ENCODE measurements at regions not wholly inside any gene's neighbourhood (a gene's known extent, or its start where the extent isn't known, plus 50 kb on each side); places are given as distances from the start of the nearest gene placed in this dataset.

- WGBS (ENCODE audit: missing lambda C conversion rate), result 23% methylated on average over 3 of the region's 3 CpGs
Measured at GRCh38 chr9:109588415-109588814, 90.3 kb upstream of the PTPN3 start.

DNA sequence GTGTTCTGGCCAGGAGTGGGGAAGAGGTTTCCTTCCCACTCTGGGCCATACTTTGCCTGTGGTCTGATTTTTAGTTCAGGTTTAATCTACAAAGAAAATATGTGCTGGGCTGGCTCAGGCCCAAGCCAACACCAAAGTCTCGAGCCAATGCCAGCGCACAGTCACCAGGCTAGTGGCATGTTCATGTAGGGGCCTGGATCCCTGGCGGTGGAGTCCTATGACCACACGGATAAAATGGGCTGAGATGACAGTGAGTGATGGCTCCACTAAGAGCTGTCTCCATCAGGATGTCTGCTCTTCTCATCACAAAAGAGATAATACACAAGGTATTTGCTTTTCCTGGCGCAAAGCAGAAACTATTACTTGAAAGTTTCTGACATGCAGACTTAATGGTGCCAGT is 92.9 kb upstream of the PTPN3 start:
- H3K4me2 ChIP-seq, result no peak overlapping the region
- no peak overlapping the region for H3K4me3 ChIP-seq
- H3K4me1 ChIP-seq, result no peaks in the 10 kb centered on the region
- WGBS (ENCODE audit: missing lambda C conversion rate), result 43% methylated on average over 5 of the region's 5 CpGs
- ATAC-seq, result no peak
- no peak overlapping the region for H3K27ac ChIP-seq
- ChIA-PET POLR2A (no interaction called here), CTCF (interaction anchor here (0.7 to 1.9 kb wide), 4 partner anchors 13 to 312 kb away, joined by 3 to 7 read pairs (median 4); no protein-coding TSS in a partner anchor)
- no peak for FAIRE-seq
- H3K9me3 ChIP-seq, result peaks cover 10% of the 10 kb centered on the region; the same call in 2 of the 3 replicates
- no peak for TF ChIP-seq RNF2 (IDR thresholded peaks at IDR 0.05; ENCODE audit: borderline replicate concordance, low read depth)
- TF ChIP-seq ZNF302 (CRISPR knock-in tag; IDR thresholded peaks at IDR 0.05), result no peak
- TF ChIP-seq GATA3 (IDR thresholded peaks at IDR 0.05; ENCODE audit: borderline replicate concordance), result no peak
- TF ChIP-seq MAX (IDR thresholded peaks at IDR 0.05), result no peak
- TF ChIP-seq, protein P1, sequence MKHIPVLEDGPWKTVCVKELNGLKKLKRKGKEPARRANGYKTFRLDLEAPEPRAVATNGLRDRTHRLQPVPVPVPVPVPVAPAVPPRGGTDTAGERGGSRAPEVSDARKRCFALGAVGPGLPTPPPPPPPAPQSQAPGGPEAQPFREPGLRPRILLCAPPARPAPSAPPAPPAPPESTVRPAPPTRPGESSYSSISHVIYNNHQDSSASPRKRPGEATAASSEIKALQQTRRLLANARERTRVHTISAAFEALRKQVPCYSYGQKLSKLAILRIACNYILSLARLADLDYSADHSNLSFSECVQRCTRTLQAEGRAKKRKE (CRISPR knock-in tag; IDR thresholded peaks at IDR 0.05; ENCODE audit: low read depth), result no peak
- no peak for TF ChIP-seq RAD21 (conservative IDR thresholded peaks at IDR 0.05 in 1 of 2, IDR thresholded peaks at IDR 0.05 in 1 of 2)
- no peak for TF ChIP-seq USF2 (IDR thresholded peaks at IDR 0.05)
- no peak for TF ChIP-seq ZC3H11A (IDR thresholded peaks at IDR 0.05)
- no peak for TF ChIP-seq NPAS2 (CRISPR knock-in tag; IDR thresholded peaks at IDR 0.05; ENCODE audit: borderline replicate concordance)
- TF ChIP-seq BHLHE40 (IDR thresholded peaks at IDR 0.05; ENCODE audit: low read depth, low read length), result no peak
- no peak for TF ChIP-seq ESRRA (IDR thresholded peaks at IDR 0.05; ENCODE audit: borderline replicate concordance, low read length)
- TF ChIP-seq, protein P2, sequence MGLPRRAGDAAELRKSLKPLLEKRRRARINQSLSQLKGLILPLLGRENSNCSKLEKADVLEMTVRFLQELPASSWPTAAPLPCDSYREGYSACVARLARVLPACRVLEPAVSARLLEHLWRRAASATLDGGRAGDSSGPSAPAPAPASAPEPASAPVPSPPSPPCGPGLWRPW (IDR thresholded peaks at IDR 0.05), result no peak
- no peak for TF ChIP-seq FOXS1 (CRISPR knock-in tag; IDR thresholded peaks at IDR 0.05)
- TF ChIP-seq FOSB (CRISPR knock-in tag; IDR thresholded peaks at IDR 0.05), result no peak
- no peak for DNase-seq (ENCODE audit: low read depth in 1 of 2, low spot score in 1 of 2)

More at GRCh38 chr9:109588415-109588814, 90.3 kb upstream of the PTPN3 start:
- DNase-seq (ENCODE audit: low read depth in 1 of 2, low spot score in 1 of 2), result no peak
- H3K27ac ChIP-seq, result no peak overlapping the region
- no peak for FAIRE-seq
- H3K9me3 ChIP-seq, result peaks cover 10% of the 10 kb centered on the region; the same call in 2 of the 3 replicates
- ATAC-seq, result no peak
- H3K4me2 ChIP-seq, result no peak overlapping the region
- no peak overlapping the region for H3K4me3 ChIP-seq
- H3K4me1 ChIP-seq, result no peaks in the 10 kb centered on the region
- ChIA-PET CTCF (interaction anchor here (0.8 kb wide), 1 partner anchor 444 kb away, joined by 3 read pairs; no protein-coding TSS in a partner anchor), POLR2A (no interaction called here)
- TF ChIP-seq POLR2A (IDR thresholded peaks at IDR 0.05; ENCODE audit: low read length), result no peak
- TF ChIP-seq, protein P1 (CRISPR knock-in tag; IDR thresholded peaks at IDR 0.05; ENCODE audit: low read depth), result no peak
- no peak for TF ChIP-seq CBX2 (IDR thresholded peaks at IDR 0.05; ENCODE audit: borderline replicate concordance, low read depth)
- TF ChIP-seq HDAC2 (IDR thresholded peaks at IDR 0.05), result no peak
- TF ChIP-seq CEBPB (IDR thresholded peaks at IDR 0.05), result no peak
- no peak for TF ChIP-seq RFX5 (IDR thresholded peaks at IDR 0.05)
- TF ChIP-seq ZFP36 (IDR thresholded peaks at IDR 0.05; ENCODE audit: borderline replicate concordance, partially characterized antibody), result no peak
- no peak for TF ChIP-seq MAX (IDR thresholded peaks at IDR 0.05)
- no peak for TF ChIP-seq RNF2 (IDR thresholded peaks at IDR 0.05; ENCODE audit: borderline replicate concordance, low read depth)
- no peak for TF ChIP-seq HOXB5 (CRISPR knock-in tag; IDR thresholded peaks at IDR 0.05)

GRCh38 chr9:109591691-109592090 is 93.6 kb upstream of the PTPN3 start:
- 26% methylated on average over 2 of the region's 2 CpGs for WGBS (ENCODE audit: missing lambda C conversion rate)
- POLR2A ChIA-PET, result no interaction called here
- no peak overlapping the region for H3K27ac ChIP-seq
- DNase-seq (ENCODE audit: low read depth in 1 of 2, low spot score in 1 of 2), result no peak
- no peaks in the 10 kb centered on the region for H3K4me1 ChIP-seq
- no peak for ATAC-seq
- H3K4me3 ChIP-seq, result no peak overlapping the region
- peaks cover 10% of the 10 kb centered on the region; the same call in 2 of the 3 replicates for H3K9me3 ChIP-seq
- CTCF ChIA-PET, result interaction anchor here (0.6 to 1.9 kb wide), 5 partner anchors 14 to 312 kb away, joined by 3 to 7 read pairs (median 4); no protein-coding TSS in a partner anchor
- no peak for FAIRE-seq
- no peak overlapping the region for H3K4me2 ChIP-seq
- TF ChIP-seq ZFP36 (IDR thresholded peaks at IDR 0.05; ENCODE audit: borderline replicate concordance, partially characterized antibody) (no peak), KDM1A (IDR thresholded peaks at IDR 0.05; ENCODE audit: low read depth) (no peak), GATA3 (IDR thresholded peaks at IDR 0.05; ENCODE audit: borderline replicate concordance) (no peak), RAD21 (conservative IDR thresholded peaks at IDR 0.05 in 1 of 2, IDR thresholded peaks at IDR 0.05 in 1 of 2) (no peak), EHF (CRISPR knock-in tag; IDR thresholded peaks at IDR 0.05) (no peak), PHF8 (IDR thresholded peaks at IDR 0.05; ENCODE audit: borderline replicate concordance, low read depth) (no peak), MYC (IDR thresholded peaks at IDR 0.05; ENCODE audit: borderline replicate concordance, low read length) (no peak), FOXS1 (CRISPR knock-in tag; IDR thresholded peaks at IDR 0.05) (no peak), RARB (CRISPR knock-in tag; IDR thresholded peaks at IDR 0.05) (no peak), BHLHE40 (IDR thresholded peaks at IDR 0.05; ENCODE audit: low read depth, low read length) (no peak)
- TF ChIP-seq, protein P2 (IDR thresholded peaks at IDR 0.05), result no peak
- TF ChIP-seq, protein P3, sequence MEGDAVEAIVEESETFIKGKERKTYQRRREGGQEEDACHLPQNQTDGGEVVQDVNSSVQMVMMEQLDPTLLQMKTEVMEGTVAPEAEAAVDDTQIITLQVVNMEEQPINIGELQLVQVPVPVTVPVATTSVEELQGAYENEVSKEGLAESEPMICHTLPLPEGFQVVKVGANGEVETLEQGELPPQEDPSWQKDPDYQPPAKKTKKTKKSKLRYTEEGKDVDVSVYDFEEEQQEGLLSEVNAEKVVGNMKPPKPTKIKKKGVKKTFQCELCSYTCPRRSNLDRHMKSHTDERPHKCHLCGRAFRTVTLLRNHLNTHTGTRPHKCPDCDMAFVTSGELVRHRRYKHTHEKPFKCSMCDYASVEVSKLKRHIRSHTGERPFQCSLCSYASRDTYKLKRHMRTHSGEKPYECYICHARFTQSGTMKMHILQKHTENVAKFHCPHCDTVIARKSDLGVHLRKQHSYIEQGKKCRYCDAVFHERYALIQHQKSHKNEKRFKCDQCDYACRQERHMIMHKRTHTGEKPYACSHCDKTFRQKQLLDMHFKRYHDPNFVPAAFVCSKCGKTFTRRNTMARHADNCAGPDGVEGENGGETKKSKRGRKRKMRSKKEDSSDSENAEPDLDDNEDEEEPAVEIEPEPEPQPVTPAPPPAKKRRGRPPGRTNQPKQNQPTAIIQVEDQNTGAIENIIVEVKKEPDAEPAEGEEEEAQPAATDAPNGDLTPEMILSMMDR (IDR thresholded peaks at IDR 0.05), result no peak
